ENCODE measurements at regions not wholly inside any gene's neighbourhood (a gene's known extent, or its start where the extent isn't known, plus 50 kb on each side); places are given as distances from the start of the nearest gene placed in this dataset.

- no peak for DNase-seq (ENCODE audit: low spot score)
- Histone ChIP-seq H3K27me3 (ENCODE audit: control insufficient read depth in 4 of 4, insufficient read depth in 4 of 4, low read length in 3 of 4) (no peaks in the 10 kb centered on the region), H3K4me3 (ENCODE audit: low read depth in 1 of 3, low read length in 3 of 3) (no peak overlapping the region), H3K36me3 (ENCODE audit: control insufficient read depth in 4 of 4, insufficient read depth in 3 of 4, low read depth in 1 of 4, low read length in 3 of 4) (no peaks in the 10 kb centered on the region), H3K9me3 (ENCODE audit: control insufficient read depth in 4 of 4, low read length in 3 of 4) (no peaks in the 10 kb centered on the region), H3K4me1 (ENCODE audit: control insufficient read depth in 4 of 4, insufficient read depth in 4 of 4, low read length in 3 of 4) (no peaks in the 10 kb centered on the region), H3K27ac (ENCODE audit: low read depth in 1 of 2, low read length in 2 of 2) (no peak overlapping the region), H3K9ac (ENCODE audit: low read depth in 1 of 2, low read length in 2 of 2) (no peak overlapping the region)
- TF ChIP-seq HNF4G (IDR thresholded peaks at IDR 0.05) (no peak), TAF1 (conservative IDR thresholded peaks at IDR 0.05) (no peak), RXRA (IDR thresholded peaks at IDR 0.05) (no peak), ATF3 (IDR thresholded peaks at IDR 0.05) (no peak), FOXA1 (IDR thresholded peaks at IDR 0.05) (no peak), FOXA2 (IDR thresholded peaks at IDR 0.05) (no peak), GABPA (IDR thresholded peaks at IDR 0.05 in 1 of 2, conservative IDR thresholded peaks at IDR 0.05 in 1 of 2) (no peak), SP1 (IDR thresholded peaks at IDR 0.05) (no peak), MAX (IDR thresholded peaks at IDR 0.05) (no peak), HNF4A (conservative IDR thresholded peaks at IDR 0.05) (no peak), EGR1 (IDR thresholded peaks at IDR 0.05; ENCODE audit: low read depth in 2 of 2) (no peak), RAD21 (IDR thresholded peaks at IDR 0.05) (no peak), REST (IDR thresholded peaks at IDR 0.05) (no peak), CTCF (IDR thresholded peaks at IDR 0.05; ENCODE audit: low read depth, low read length, missing input control) (no peak), JUND (IDR thresholded peaks at IDR 0.05) (no peak), NR2F2 (IDR thresholded peaks at IDR 0.05) (no peak)
- WGBS = 80% methylated on average over 25 of the region's 25 CpGs
Measured at GRCh38 chr5:85647349-85648127, 970.2 kb upstream of the COX7C start.

- Histone ChIP-seq H3K9ac (ENCODE audit: low read depth in 1 of 2, low read length in 2 of 2) (no peak overlapping the region), H3K4me1 (ENCODE audit: control insufficient read depth in 4 of 4, insufficient read depth in 4 of 4, low read length in 3 of 4) (no peaks in the 10 kb centered on the region), H3K4me3 (ENCODE audit: low read depth in 1 of 3, low read length in 3 of 3) (no peak overlapping the region), H3K27me3 (ENCODE audit: control insufficient read depth in 4 of 4, insufficient read depth in 4 of 4, low read length in 3 of 4) (no peaks in the 10 kb centered on the region), H3K36me3 (ENCODE audit: control insufficient read depth in 4 of 4, insufficient read depth in 3 of 4, low read depth in 1 of 4, low read length in 3 of 4) (no peaks in the 10 kb centered on the region), H3K9me3 (ENCODE audit: control insufficient read depth in 4 of 4, low read length in 3 of 4) (no peaks in the 10 kb centered on the region), H3K27ac (ENCODE audit: low read depth in 1 of 2, low read length in 2 of 2) (no peak overlapping the region)
- 79% methylated on average over 4 of the region's 4 CpGs for WGBS
- TF ChIP-seq HNF4A (conservative IDR thresholded peaks at IDR 0.05) (no peak), SP1 (IDR thresholded peaks at IDR 0.05) (no peak), JUND (IDR thresholded peaks at IDR 0.05) (no peak), RAD21 (IDR thresholded peaks at IDR 0.05) (no peak), CTCF (IDR thresholded peaks at IDR 0.05; ENCODE audit: low read depth, low read length, missing input control) (no peak), YY1 (IDR thresholded peaks at IDR 0.05) (no peak), MAX (IDR thresholded peaks at IDR 0.05) (no peak), ZBTB33 (IDR thresholded peaks at IDR 0.05) (no peak), RXRA (IDR thresholded peaks at IDR 0.05) (no peak), FOXA2 (IDR thresholded peaks at IDR 0.05) (no peak)
- no peak for DNase-seq (ENCODE audit: low spot score)
Measured at GRCh38 chr5:85648495-85648894, 969.2 kb upstream of the COX7C start.

Data from liver (tissue), 8 donors.